ENCODE measurements at regions not wholly inside any gene's neighbourhood (a gene's known extent, or its start where the extent isn't known, plus 50 kb on each side); places are given as distances from the start of the nearest gene placed in this dataset.
A peak's percentile ranks its signal among the peaks of the same experiment; 100 is the strongest.

DNA sequence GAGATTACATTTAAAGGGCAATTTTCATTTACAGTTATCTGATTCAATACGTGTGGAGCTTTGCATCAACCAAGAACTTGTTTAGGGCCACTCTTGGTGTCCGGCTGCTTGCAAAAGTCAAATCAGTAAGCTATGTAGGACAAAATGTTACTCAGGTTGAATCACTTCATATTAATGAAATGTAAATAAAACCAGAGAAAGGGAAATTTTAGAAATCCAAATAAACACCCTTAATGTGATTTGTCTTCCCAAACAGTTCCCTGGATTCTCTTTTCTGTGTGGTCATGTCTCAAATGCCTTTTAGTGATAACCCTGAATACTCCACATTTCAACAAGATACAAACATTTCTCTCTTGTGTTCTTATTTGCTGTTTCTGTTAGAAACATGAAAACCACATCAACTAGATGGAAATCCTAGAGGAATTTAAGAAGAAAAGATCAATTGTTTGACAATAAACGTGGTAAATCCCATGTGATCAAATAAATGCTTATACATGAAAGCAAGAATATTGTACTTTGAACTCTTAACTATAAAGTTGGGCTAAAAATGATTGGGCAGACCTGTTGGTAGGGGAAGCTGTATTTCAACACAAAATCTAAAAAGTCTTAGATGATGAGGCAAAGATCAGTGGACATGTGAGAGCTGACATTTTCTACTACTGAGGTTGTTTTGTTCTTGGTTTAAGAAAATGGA, 101.3 kb downstream of the CDC42EP3 start (continued):
- no peak for TF ChIP-seq FOSL2 (IDR thresholded peaks at IDR 0.05)
- TF ChIP-seq FOSL2 (CRISPR knock-in tag; IDR thresholded peaks at IDR 0.05), result no peak
- no peak for TF ChIP-seq FOXS1 (CRISPR knock-in tag; IDR thresholded peaks at IDR 0.05)
- TF ChIP-seq SMC3 (IDR thresholded peaks at IDR 0.05), result no peak
- TF ChIP-seq HEYL (CRISPR knock-in tag; IDR thresholded peaks at IDR 0.05), result no peak
- no peak for TF ChIP-seq POLR2A (IDR thresholded peaks at IDR 0.05; ENCODE audit: low read length)
- no peak for TF ChIP-seq TP53 (CRISPR knock-in tag; IDR thresholded peaks at IDR 0.05)

GRCh38 chr2:37570773-37571586, 100.5 kb downstream of the CDC42EP3 start:
- H3K27ac ChIP-seq, result peak overlapping the region; percentile 12 to 32; a peak in 3 of 6 replicates
- CTCF ChIA-PET, result interaction anchor here (0.6 to 2.6 kb wide), 5 partner anchors 17 to 306 kb away, joined by 3 to 15 read pairs (median 4); no protein-coding TSS in a partner anchor
- DNase-seq (ENCODE audit: low read depth in 1 of 2, low spot score in 1 of 2) (peak in 1 of 2 experiments; percentile 49), ATAC-seq (peak; percentile 85 to 91), FAIRE-seq (no peak)
- H3K4me3 ChIP-seq, result no peak overlapping the region
- 38% methylated on average over 6 of the region's 6 CpGs for WGBS (ENCODE audit: missing lambda C conversion rate)
- no peak for TF ChIP-seq CHD2 (IDR thresholded peaks at IDR 0.05; ENCODE audit: low read length, partially characterized antibody)
- TF ChIP-seq MAX (IDR thresholded peaks at IDR 0.05), result peak; percentile 52; the same call in 1 of the 2 replicates
- no peak for TF ChIP-seq FOSL2 (IDR thresholded peaks at IDR 0.05)
- peak; percentile 10; the same call in 1 of the 2 replicates for TF ChIP-seq FOSL2 (CRISPR knock-in tag; IDR thresholded peaks at IDR 0.05)
- TF ChIP-seq ZFP36 (IDR thresholded peaks at IDR 0.05; ENCODE audit: borderline replicate concordance, partially characterized antibody), result no peak
- H3K9me3 ChIP-seq, result no peaks in the 10 kb centered on the region
- H3K4me1 ChIP-seq, result peaks cover 34% of the 10 kb centered on the region
- peak overlapping the region; percentile 29 for H3K4me2 ChIP-seq
- POLR2A ChIA-PET, result no interaction called here

DNA sequence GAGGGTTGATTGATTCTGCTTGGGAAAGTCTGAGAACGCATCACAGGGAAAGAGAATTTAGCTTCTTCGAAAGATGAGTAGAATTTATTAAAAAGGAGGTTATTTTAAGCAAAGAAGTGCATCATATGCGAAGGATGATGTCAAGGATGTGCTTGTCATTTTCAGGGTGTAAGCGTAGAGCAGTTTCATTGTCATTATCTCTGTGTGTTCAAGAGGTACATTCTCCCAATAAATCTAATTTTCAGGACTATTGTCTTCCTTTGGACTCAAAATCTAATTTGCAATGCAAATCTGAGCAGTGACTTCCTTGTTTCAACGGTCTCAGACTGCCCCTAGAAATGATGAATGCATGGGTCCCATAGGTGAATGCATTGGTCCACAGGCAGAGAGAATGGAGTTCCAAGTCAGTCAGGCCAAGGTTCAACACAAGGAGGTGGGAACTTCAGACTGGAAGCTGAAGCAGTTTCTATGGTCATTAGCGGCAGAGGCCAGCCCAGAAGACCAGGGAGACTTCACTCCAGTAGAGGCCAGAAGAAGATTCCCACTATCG, 99.8 kb downstream of the CDC42EP3 start:
- H3K4me2 ChIP-seq, result no peak overlapping the region; the same call in 1 of the 3 replicates
- 90% methylated on average over 7 of the region's 7 CpGs for WGBS (ENCODE audit: missing lambda C conversion rate)
- POLR2A ChIA-PET, result no interaction called here
- no peak for DNase-seq (ENCODE audit: low read depth in 1 of 2, low spot score in 1 of 2)
- FAIRE-seq, result no peak
- H3K9me3 ChIP-seq, result no peaks in the 10 kb centered on the region
- H3K4me3 ChIP-seq, result no peak overlapping the region
- H3K4me1 ChIP-seq, result peaks cover 34% of the 10 kb centered on the region
- H3K27ac ChIP-seq, result peak overlapping the region in 1 of 2 experiments; percentile 22; a peak in 2 of 6 replicates
- CTCF ChIA-PET, result interaction anchor here (0.6 to 1.5 kb wide), 3 partner anchors 17 to 261 kb away, joined by 3 to 4 read pairs (median 3); no protein-coding TSS in a partner anchor
- TF ChIP-seq, protein P1, sequence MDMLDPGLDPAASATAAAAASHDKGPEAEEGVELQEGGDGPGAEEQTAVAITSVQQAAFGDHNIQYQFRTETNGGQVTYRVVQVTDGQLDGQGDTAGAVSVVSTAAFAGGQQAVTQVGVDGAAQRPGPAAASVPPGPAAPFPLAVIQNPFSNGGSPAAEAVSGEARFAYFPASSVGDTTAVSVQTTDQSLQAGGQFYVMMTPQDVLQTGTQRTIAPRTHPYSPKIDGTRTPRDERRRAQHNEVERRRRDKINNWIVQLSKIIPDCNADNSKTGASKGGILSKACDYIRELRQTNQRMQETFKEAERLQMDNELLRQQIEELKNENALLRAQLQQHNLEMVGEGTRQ (IDR thresholded peaks at IDR 0.05), result no peak
- TF ChIP-seq RARB (CRISPR knock-in tag; IDR thresholded peaks at IDR 0.05), result no peak
- TF ChIP-seq CHD2 (IDR thresholded peaks at IDR 0.05; ENCODE audit: low read length, partially characterized antibody), result no peak
- TF ChIP-seq TFCP2L1 (CRISPR knock-in tag; IDR thresholded peaks at IDR 0.05), result no peak
- no peak for TF ChIP-seq HES2 (IDR thresholded peaks at IDR 0.05)
- TF ChIP-seq JUN (IDR thresholded peaks at IDR 0.05), result no peak
- TF ChIP-seq CBX2 (IDR thresholded peaks at IDR 0.05; ENCODE audit: borderline replicate concordance, low read depth), result no peak
- TF ChIP-seq RNF2 (IDR thresholded peaks at IDR 0.05; ENCODE audit: borderline replicate concordance, low read depth), result no peak
- no peak for TF ChIP-seq MYC (IDR thresholded peaks at IDR 0.05; ENCODE audit: borderline replicate concordance, low read length)
- TF ChIP-seq, protein P2, sequence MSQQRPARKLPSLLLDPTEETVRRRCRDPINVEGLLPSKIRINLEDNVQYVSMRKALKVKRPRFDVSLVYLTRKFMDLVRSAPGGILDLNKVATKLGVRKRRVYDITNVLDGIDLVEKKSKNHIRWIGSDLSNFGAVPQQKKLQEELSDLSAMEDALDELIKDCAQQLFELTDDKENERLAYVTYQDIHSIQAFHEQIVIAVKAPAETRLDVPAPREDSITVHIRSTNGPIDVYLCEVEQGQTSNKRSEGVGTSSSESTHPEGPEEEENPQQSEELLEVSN (IDR thresholded peaks at IDR 0.05; ENCODE audit: borderline replicate concordance, low read depth), result no peak
- no peak for TF ChIP-seq SMC3 (IDR thresholded peaks at IDR 0.05)
- no peak for TF ChIP-seq EHF (CRISPR knock-in tag; IDR thresholded peaks at IDR 0.05)
- no peak for TF ChIP-seq KDM1A (IDR thresholded peaks at IDR 0.05; ENCODE audit: low read depth)
- no peak for TF ChIP-seq NPAS2 (CRISPR knock-in tag; IDR thresholded peaks at IDR 0.05; ENCODE audit: borderline replicate concordance)
- no peak for TF ChIP-seq BHLHE40 (IDR thresholded peaks at IDR 0.05; ENCODE audit: low read depth, low read length)
- no peak for ATAC-seq

Data from A549 (cell line).